Osteoblast (primary cell): ENCODE measurements at regions not wholly inside any gene's neighbourhood (a gene's known extent, or its start where the extent isn't known, plus 50 kb on each side); places are given as distances from the start of the nearest gene placed in this dataset.

Experiments used
- DNase-seq: peaks from one replicate; pipeline ENCODE4 v3.0.0; 2011; ENCODE audit warnings: low spot score, mixed read lengths; ENCODE audit not compliant: insufficient read length; ENCODE audit errors: missing footprints
- H2AFZ ChIP-seq: 2 replicates; pipeline ENCODE4 v1.6.0; 2011; ENCODE audit warnings: mild to moderate bottlenecking, low read length
- H3K27ac ChIP-seq: 2 replicates; pipeline ENCODE4 v1.5.1; 2011; ENCODE audit warnings: mild to moderate bottlenecking, low read depth, low read length, moderate library complexity
- H3K27me3 ChIP-seq: 2 replicates; pipeline ENCODE4 v1.6.0; 2012; ENCODE audit warnings: mild to moderate bottlenecking, control low read depth, inconsistent platforms, low read length, moderate library complexity; ENCODE audit not compliant: insufficient read depth
- H3K36me3 ChIP-seq: 2 replicates; pipeline ENCODE4 v1.5.1; 2011; ENCODE audit warnings: mild to moderate bottlenecking, low read length, control low read depth, moderate library complexity; ENCODE audit not compliant: insufficient read depth
- H3K4me1 ChIP-seq: 2 replicates; pipeline ENCODE4 v1.5.1; 2011; ENCODE audit warnings: mild to moderate bottlenecking, low read length, control low read depth, moderate library complexity; ENCODE audit not compliant: insufficient read depth
- H3K4me2 ChIP-seq: 2 replicates; pipeline ENCODE4 v1.6.0; 2011; ENCODE audit warnings: mild to moderate bottlenecking, low read length; ENCODE audit not compliant: insufficient read depth
- H3K4me3 ChIP-seq: fragments of 200-600 bp; sonication (generic); 3 replicates; pipeline ENCODE4 v1.5.1; 2012; ENCODE audit warnings: mild to moderate bottlenecking, low read length, inconsistent platforms; ENCODE audit not compliant: insufficient read depth
- H3K79me2 ChIP-seq: 2 replicates; pipeline ENCODE4 v1.6.0; 2012; ENCODE audit warnings: mild to moderate bottlenecking, low read length, control low read depth, inconsistent platforms; ENCODE audit not compliant: insufficient read depth
- H3K9me3 ChIP-seq: 2 replicates; pipeline ENCODE4 v1.5.1; 2011; ENCODE audit warnings: low read depth, low read length, control low read depth
- H4K20me1 ChIP-seq: 2 replicates; pipeline ENCODE4 v1.6.0; 2012; ENCODE audit warnings: mild to moderate bottlenecking, low read length, control low read depth; ENCODE audit not compliant: insufficient read depth
- CTCF ChIP-seq: IDR thresholded peaks from 2 replicates; pipeline ENCODE4 v1.5.1; 2011; ENCODE audit warnings: mild to moderate bottlenecking, low read depth, low read length, moderate library complexity; ENCODE audit errors: extremely low read depth

- Histone ChIP-seq H4K20me1 (no peaks in the 10 kb centered on the region), H3K79me2 (no peaks in the 10 kb centered on the region), H3K36me3 (no peaks in the 10 kb centered on the region), H2AFZ (no peak overlapping the region), H3K27ac (no peak overlapping the region), H3K27me3 (no peaks in the 10 kb centered on the region), H3K9me3 (no peaks in the 10 kb centered on the region), H3K4me1 (no peaks in the 10 kb centered on the region), H3K4me2 (no peak overlapping the region), H3K4me3 (no peak overlapping the region)
- no peak for DNase-seq
- TF ChIP-seq CTCF, result no peak
Measured at GRCh38 chr10:8912108-8912507, 857.6 kb downstream of the GATA3 start.

DNA sequence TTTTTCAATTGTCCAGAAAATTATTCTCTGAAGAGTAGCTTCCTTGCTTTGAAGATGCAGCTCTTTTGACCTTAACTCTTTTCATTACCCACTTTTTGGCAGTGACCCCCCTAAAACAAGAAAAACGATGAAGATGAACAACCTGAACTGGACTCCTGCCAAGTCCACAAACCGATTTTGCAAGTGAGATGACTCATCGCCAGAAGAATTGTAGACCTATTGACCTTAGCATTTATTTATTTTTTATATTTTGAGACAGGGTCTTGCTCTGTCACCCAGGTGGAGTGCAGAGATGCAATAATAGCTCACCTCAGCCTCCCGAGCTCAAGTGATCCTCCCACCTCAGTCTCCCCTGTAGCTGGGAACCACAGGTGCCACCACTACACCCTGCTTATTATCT is 859.2 kb downstream of the GATA3 start:
- no peaks in the 10 kb centered on the region for H3K79me2 ChIP-seq
- H3K27ac ChIP-seq, result no peak overlapping the region
- TF ChIP-seq CTCF, result no peak
- no peak overlapping the region for H3K4me3 ChIP-seq
- H2AFZ ChIP-seq, result no peak overlapping the region
- DNase-seq, result no peak
- H3K36me3 ChIP-seq, result no peaks in the 10 kb centered on the region
- no peaks in the 10 kb centered on the region for H3K4me1 ChIP-seq
- no peaks in the 10 kb centered on the region for H3K9me3 ChIP-seq
- no peak overlapping the region for H3K4me2 ChIP-seq
- no peaks in the 10 kb centered on the region for H4K20me1 ChIP-seq
- H3K27me3 ChIP-seq, result no peaks in the 10 kb centered on the region

- no peak overlapping the region for H3K27ac ChIP-seq
- DNase-seq, result no peak
Measured at GRCh38 chr10:8919280-8919679, 864.8 kb downstream of the GATA3 start.

DNA sequence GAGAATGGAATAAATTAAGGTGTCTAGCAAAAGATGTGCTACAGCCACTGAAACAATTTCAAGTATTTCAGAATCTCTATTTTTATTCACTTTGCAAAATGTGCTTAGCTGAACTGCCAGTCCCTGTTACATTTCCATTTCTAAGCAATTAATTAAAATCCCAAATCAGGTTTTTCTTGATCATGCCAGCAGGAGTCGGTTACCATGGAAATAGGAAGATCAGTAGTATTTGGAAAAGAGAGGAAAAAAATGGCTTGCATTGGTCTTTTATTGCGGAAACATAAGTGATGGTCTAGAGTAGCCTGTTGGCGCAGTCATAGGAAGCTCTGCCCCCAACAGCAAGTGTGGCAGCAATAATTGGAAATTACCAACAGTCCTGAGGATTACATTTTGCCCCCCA is 867.1 kb downstream of the GATA3 start:
- Histone ChIP-seq H3K27ac (no peak overlapping the region), H3K79me2 (no peaks in the 10 kb centered on the region), H3K4me3 (no peak overlapping the region), H3K4me2 (no peak overlapping the region), H3K4me1 (no peaks in the 10 kb centered on the region), H2AFZ (no peak overlapping the region), H3K27me3 (no peaks in the 10 kb centered on the region), H4K20me1 (no peaks in the 10 kb centered on the region), H3K9me3 (no peaks in the 10 kb centered on the region), H3K36me3 (no peaks in the 10 kb centered on the region)
- no peak for TF ChIP-seq CTCF
- DNase-seq, result no peak

More at GRCh38 chr10:8919280-8919679, 864.8 kb downstream of the GATA3 start:
- H4K20me1 ChIP-seq, result no peaks in the 10 kb centered on the region
- no peaks in the 10 kb centered on the region for H3K4me1 ChIP-seq
- no peak overlapping the region for H3K4me3 ChIP-seq
- no peaks in the 10 kb centered on the region for H3K36me3 ChIP-seq
- no peak overlapping the region for H3K4me2 ChIP-seq
- TF ChIP-seq CTCF, result no peak
- no peak overlapping the region for H2AFZ ChIP-seq
- no peaks in the 10 kb centered on the region for H3K79me2 ChIP-seq
- H3K9me3 ChIP-seq, result no peaks in the 10 kb centered on the region
- H3K27me3 ChIP-seq, result no peaks in the 10 kb centered on the region
